ENCODE measurements at regions not wholly inside any gene's neighbourhood (a gene's known extent, or its start where the extent isn't known, plus 50 kb on each side); places are given as distances from the start of the nearest gene placed in this dataset.

DNA sequence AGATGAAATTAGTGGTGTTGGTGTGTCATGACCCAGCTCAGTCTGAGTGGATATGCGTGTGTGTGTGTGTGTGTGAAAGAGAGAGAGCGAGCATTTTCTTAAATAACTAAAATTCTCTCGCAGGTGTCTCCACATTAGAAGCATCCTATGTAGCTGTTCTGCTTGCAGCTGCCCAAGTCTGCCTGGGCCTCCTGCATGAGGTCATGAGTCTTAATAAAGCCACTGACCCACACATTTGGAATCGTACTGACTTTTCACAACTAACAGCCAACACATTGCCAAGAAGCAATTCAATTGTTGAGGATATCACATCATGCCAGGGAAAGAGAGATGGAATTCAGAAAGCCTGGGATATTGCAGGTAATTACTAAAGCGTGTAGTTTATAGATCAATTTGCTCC lies 238.2 kb upstream of the AJAP1 start:
- ChIA-PET POLR2A (no interaction called here), CTCF (no interaction called here)
- H3K9ac ChIP-seq (replicated peaks; ENCODE audit: extremely low read depth, insufficient read depth, low read length), result no peak overlapping the region
- DNase-seq (ENCODE audit: low read depth, low spot score) (no peak), FAIRE-seq (no peak)
- H3K9me3 ChIP-seq (replicated peaks; ENCODE audit: control insufficient read depth, insufficient read depth, low read length), result peaks cover 5% of the 10 kb centered on the region
- dilution Hi-C loops (cut with MboI; ENCODE audit: extremely low pct_ligation_motif_present, low sequenced_read_pairs), result no loop called here
- no peak overlapping the region for H2AFZ ChIP-seq (ENCODE audit: low read depth, low read length)
- TF ChIP-seq EZH2 (IDR thresholded peaks at IDR 0.05; ENCODE audit: borderline replicate concordance, low read depth, low read length, severe bottlenecking) (no peak), POLR2AphosphoS5 (IDR thresholded peaks at IDR 0.05; ENCODE audit: insufficient read depth, low read depth, low read length) (no peak), MYC (IDR thresholded peaks at IDR 0.05; ENCODE audit: low read depth, low read length) (no peak), JUN (IDR thresholded peaks at IDR 0.05; ENCODE audit: borderline replicate concordance, insufficient read depth, insufficient read length, low read depth) (no peak), CTCF (IDR thresholded peaks at IDR 0.05; ENCODE audit: extremely low read depth in 1 of 2, insufficient read depth in 1 of 2, low read depth in 1 of 2, low read length in 2 of 2) (no peak), FOS (IDR thresholded peaks at IDR 0.05; ENCODE audit: borderline replicate concordance, insufficient read depth, low read length) (no peak), GATA2 (IDR thresholded peaks at IDR 0.05; ENCODE audit: insufficient read depth, insufficient read length, low read depth, low read length) (no peak), POLR2A (IDR thresholded peaks at IDR 0.05; ENCODE audit: low read depth, low read length) (no peak)
- TF ChIP-seq, protein P1, sequence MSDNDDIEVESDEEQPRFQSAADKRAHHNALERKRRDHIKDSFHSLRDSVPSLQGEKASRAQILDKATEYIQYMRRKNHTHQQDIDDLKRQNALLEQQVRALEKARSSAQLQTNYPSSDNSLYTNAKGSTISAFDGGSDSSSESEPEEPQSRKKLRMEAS (IDR thresholded peaks at IDR 0.05; ENCODE audit: insufficient read depth, insufficient read length), result no peak
- H4K20me1 ChIP-seq (replicated peaks; ENCODE audit: control insufficient read depth, extremely low read depth, insufficient read depth, low read length), result no peaks in the 10 kb centered on the region
- H3K4me1 ChIP-seq (ENCODE audit: control insufficient read depth, extremely low read depth, insufficient read depth, low read length), result no peaks in the 10 kb centered on the region
- no peak overlapping the region for H3K4me2 ChIP-seq (ENCODE audit: insufficient read depth, low read length)
- H3K79me2 ChIP-seq (ENCODE audit: control insufficient read depth, insufficient read depth, low read length), result no peaks in the 10 kb centered on the region
- no peak overlapping the region for H3K27ac ChIP-seq (ENCODE audit: insufficient read depth, low read depth, low read length)
- no peak overlapping the region for H3K4me3 ChIP-seq (replicated peaks in 1 of 3; ENCODE audit: insufficient read depth in 1 of 3, low read depth in 1 of 3, low read length in 3 of 3)
- BruUV-seq (replicated peaks), result no TSS peak
- intact Hi-C loops (cut with micrococcal nuclease), result no loop called here
- H3K36me3 ChIP-seq (ENCODE audit: control insufficient read depth in 2 of 2, extremely low read depth in 1 of 2, insufficient read depth in 2 of 2, low read length in 2 of 2), result no peaks in the 10 kb centered on the region
- H3K27me3 ChIP-seq (ENCODE audit: control insufficient read depth in 2 of 2, insufficient read depth in 2 of 2, low read length in 2 of 2), result no peaks in the 10 kb centered on the region
- H3K9me1 ChIP-seq (replicated peaks; ENCODE audit: control insufficient read depth, extremely low read depth, insufficient read depth, low read length), result no peaks in the 10 kb centered on the region
